ENCODE measurements at regions not wholly inside any gene's neighbourhood (a gene's known extent, or its start where the extent isn't known, plus 50 kb on each side); places are given as distances from the start of the nearest gene placed in this dataset.

GRCh38 chr5:8332666-8333445 is 463.9 kb downstream of the MTRR start:
- DNase-seq = no peak

GRCh38 chr5:8333485-8333884 is 464.5 kb downstream of the MTRR start:
- no peak for DNase-seq

- DNase-seq = no peak
Measured at GRCh38 chr5:8333977-8334376, 465.0 kb downstream of the MTRR start.

- no peak for DNase-seq
Measured at GRCh38 chr5:8340261-8340660, 471.3 kb downstream of the MTRR start.

GRCh38 chr5:8340739-8341344 is 471.9 kb downstream of the MTRR start:
- DNase-seq = no peak

GRCh38 chr5:8341406-8341805 is 472.5 kb downstream of the MTRR start:
- no peak for DNase-seq

GRCh38 chr5:8347984-8348383 is 479.0 kb downstream of the MTRR start:
- no peak for DNase-seq

GRCh38 chr5:8349855-8350254 is 480.9 kb downstream of the MTRR start:
- no peak for DNase-seq

GRCh38 chr5:8350644-8351339 is 481.8 kb downstream of the MTRR start:
- DNase-seq = no peak

- no peak for DNase-seq
Measured at GRCh38 chr5:8355981-8356380, 487.0 kb downstream of the MTRR start.

GRCh38 chr5:8360012-8360411 is 491.1 kb downstream of the MTRR start:
- no peak for DNase-seq

- DNase-seq = no peak
Measured at GRCh38 chr5:8362495-8362894, 493.5 kb downstream of the MTRR start.

- no peak for DNase-seq
Measured at GRCh38 chr5:8363138-8363537, 494.2 kb downstream of the MTRR start.

- no peak for DNase-seq
Measured at GRCh38 chr5:8366266-8366665, 497.3 kb downstream of the MTRR start.

- no peak for DNase-seq
Measured at GRCh38 chr5:8376478-8376877, 507.5 kb downstream of the MTRR start.

- no peak for DNase-seq
Measured at GRCh38 chr5:8381972-8382371, 513.0 kb downstream of the MTRR start.

GRCh38 chr5:8382456-8382855 is 513.5 kb downstream of the MTRR start:
- no peak for DNase-seq

GRCh38 chr5:8383616-8384015 is 514.7 kb downstream of the MTRR start:
- no peak for DNase-seq

- no peak for DNase-seq
Measured at GRCh38 chr5:8386719-8387288, 517.9 kb downstream of the MTRR start.

GRCh38 chr5:8391911-8392310 is 523.0 kb downstream of the MTRR start:
- no peak for DNase-seq

- DNase-seq = no peak
Measured at GRCh38 chr5:8393240-8393639, 524.3 kb downstream of the MTRR start.

- DNase-seq = no peak
Measured at GRCh38 chr5:8394965-8395364, 526.0 kb downstream of the MTRR start.

GRCh38 chr5:8396246-8396645 is 527.3 kb downstream of the MTRR start:
- DNase-seq = no peak

GRCh38 chr5:8396756-8397155 is 527.8 kb downstream of the MTRR start:
- DNase-seq = no peak

Data from KG1 (cell line).